SK-N-SH (cell line): ENCODE measurements at regions not wholly inside any gene's neighbourhood (a gene's known extent, or its start where the extent isn't known, plus 50 kb on each side); places are given as distances from the start of the nearest gene placed in this dataset.

Experiments used
- CTCF ChIA-PET: fragments of 300-600, 350-600 bp; formaldehyde crosslinking; extraction: SDS; loops from one replicate; lab custom pipeline; 2021; lab: Yijun Ruan, JAX
- POLR2A ChIA-PET: fragments of 350-600 bp; sonication (Branson Sonifier 250); formaldehyde crosslinking; extraction: SDS; loops from one replicate; lab custom pipeline; 2020; ENCODE audit warnings: antibody characterized with exemption, inconsistent platforms; lab: Yijun Ruan, JAX
- DNase-seq: peaks from one replicate; pipeline ENCODE4 v3.0.0; 2012
- H2AFZ ChIP-seq: fragments of 200-600 bp; sonication (generic); 2 replicates; pipeline ENCODE4 v1.8.1; 2016; ENCODE audit warnings: antibody characterized with exemption, mild to moderate bottlenecking, low read depth
- H3F3A ChIP-seq: fragments of 200-600 bp; sonication (generic); replicated peaks from 2 replicates; pipeline ENCODE3; 2016; ENCODE audit warnings: antibody characterized with exemption, mild to moderate bottlenecking; ENCODE audit not compliant: insufficient read depth
- H3K27ac ChIP-seq, 2 experiments: fragments of 200-500 bp in 1 of 2; fragments of 200-600 bp in 1 of 2; sonication (Bioruptor generic) in 1 of 2; sonication (generic), shearing (Covaris generic) in 1 of 2; 2 replicates each; pipeline versions ENCODE4 v1.5.1 to v1.6.1; 2014 to 2016; ENCODE audit warnings: low read depth in 2 of 2, inconsistent platforms in 1 of 2, low read length in 1 of 2, mild to moderate bottlenecking in 1 of 2, mixed read lengths in 1 of 2
- H3K27me3 ChIP-seq: fragments of 200-600 bp; sonication (generic), shearing (Covaris generic); 2 replicates; pipeline ENCODE4 v1.6.1; 2016; ENCODE audit warnings: mixed run types; ENCODE audit not compliant: insufficient read depth
- H3K36me3 ChIP-seq, 2 experiments: fragments of 200-500 bp in 1 of 2; fragments of 200-600 bp in 1 of 2; sonication (Bioruptor generic) in 1 of 2; sonication (generic) in 1 of 2; replicated peaks in 1 of 2; 2 replicates each; pipeline versions ENCODE3 to v1.5.1; 2014 to 2016; ENCODE audit warnings: low read length in 1 of 2, mild to moderate bottlenecking in 1 of 2; ENCODE audit not compliant: insufficient read depth in 2 of 2, control insufficient read depth in 1 of 2
- H3K4me1 ChIP-seq, 2 experiments: fragments of 200-500 bp in 1 of 2; fragments of 200-600 bp in 1 of 2; sonication (Bioruptor generic) in 1 of 2; sonication (generic), shearing (Covaris generic) in 1 of 2; 2 replicates each; pipeline versions ENCODE4 v1.5.1 to v1.6.1; 2014 to 2016; ENCODE audit warnings: low read depth in 1 of 2, low read length in 1 of 2, mixed run types in 1 of 2; ENCODE audit not compliant: insufficient read depth in 2 of 2, control insufficient read depth in 1 of 2
- H3K4me2 ChIP-seq: fragments of 200-600 bp; sonication (generic), shearing (Covaris generic); 2 replicates; pipeline ENCODE4 v1.6.1; 2017; ENCODE audit warnings: mixed run types
- H3K4me3 ChIP-seq, 2 experiments: fragments of 200-500 bp in 1 of 2; fragments of 200-600 bp in 1 of 2; sonication (Bioruptor generic) in 1 of 2; sonication (generic), shearing (Covaris generic) in 1 of 2; 2 replicates each; pipeline versions ENCODE4 v1.5.1 to v1.8.1; 2014 to 2016; ENCODE audit warnings: low read depth in 2 of 2, inconsistent platforms in 1 of 2, low read length in 1 of 2, mild to moderate bottlenecking in 1 of 2, mixed read lengths in 1 of 2, moderate library complexity in 1 of 2
- H3K79me2 ChIP-seq: fragments of 200-600 bp; sonication (generic); 2 replicates; pipeline ENCODE4 v1.8.1; 2017; ENCODE audit warnings: mild to moderate bottlenecking; ENCODE audit not compliant: insufficient read depth
- H3K9ac ChIP-seq: fragments of 200-600 bp; sonication (generic); 2 replicates; pipeline ENCODE4 v1.6.1; 2017; ENCODE audit warnings: mixed run types
- H3K9me2 ChIP-seq: fragments of 200-600 bp; sonication (generic); 2 replicates; pipeline ENCODE4 v1.6.1; 2017; ENCODE audit warnings: mixed run types
- H3K9me3 ChIP-seq: fragments of 200-600 bp; sonication (generic); 2 replicates; pipeline ENCODE4 v1.6.1; 2017; ENCODE audit warnings: mixed run types, mild to moderate bottlenecking, moderate library complexity
- H4K20me1 ChIP-seq: fragments of 200-600 bp; sonication (generic); 2 replicates; pipeline ENCODE4 v1.6.1; 2017; ENCODE audit warnings: mild to moderate bottlenecking, mixed run types; ENCODE audit not compliant: insufficient read depth
- CHD2 ChIP-seq: fragments of 150-350 bp; IDR thresholded peaks from 2 replicates; pipeline ENCODE4 v1.6.1; 2018; ENCODE audit warnings: low read length; ENCODE audit not compliant: partially characterized antibody
- EP300 ChIP-seq, 2 experiments: IDR thresholded peaks; 2 replicates each; pipeline versions ENCODE4 v1.4.0 to v1.6.1; 2012; ENCODE audit warnings: borderline replicate concordance in 1 of 2, low read depth in 1 of 2, low read length in 1 of 2
- FOXJ3 ChIP-seq: sonication (generic); formaldehyde crosslinking; IDR thresholded peaks from 2 replicates; pipeline ENCODE4 v1.5.1; 2020; ENCODE audit warnings: mild to moderate bottlenecking, missing genetic modification reagents
- GABPA ChIP-seq: IDR thresholded peaks from 2 replicates; pipeline ENCODE4 v1.4.0; 2012; ENCODE audit warnings: low read depth, mild to moderate bottlenecking
- MEF2A ChIP-seq: IDR thresholded peaks from 2 replicates; pipeline ENCODE4 v1.4.0; 2012; ENCODE audit warnings: low read depth, borderline replicate concordance
- MXI1 ChIP-seq: IDR thresholded peaks from 2 replicates; pipeline ENCODE4 v1.6.1; 2012; ENCODE audit warnings: mild to moderate bottlenecking, low read depth, low read length, improper control_type of control experiment
- NRF1 ChIP-seq: IDR thresholded peaks from 2 replicates; pipeline ENCODE4 v1.6.1; 2012; ENCODE audit warnings: low read depth, mild to moderate bottlenecking, low read length
- POLR2AphosphoS5 ChIP-seq: IDR thresholded peaks from 2 replicates; pipeline ENCODE4 v1.6.1; 2012; ENCODE audit warnings: low read depth, low read length
- RCOR1 ChIP-seq: fragments of 150-350 bp; IDR thresholded peaks from 2 replicates; pipeline ENCODE4 v1.6.1; 2017; ENCODE audit warnings: antibody characterized with exemption, low read length
- RFX5 ChIP-seq: IDR thresholded peaks from 2 replicates; pipeline ENCODE4 v1.6.1; 2012; ENCODE audit warnings: mild to moderate bottlenecking, improper control_type of control experiment, low read length
- TCF12 ChIP-seq: IDR thresholded peaks from 2 replicates; pipeline ENCODE4 v1.4.0; 2012
- TEAD4 ChIP-seq: IDR thresholded peaks from 2 replicates; pipeline ENCODE4 v1.4.0; 2012; ENCODE audit warnings: mild to moderate bottlenecking, borderline replicate concordance; ENCODE audit not compliant: insufficient read depth
- WGBS: methylation state at CpG from one replicate; pipeline ENCODE4 v1.1.6; 2017; ENCODE audit warnings: low lambda C conversion rate; 5-methylcytosine and 5-hydroxymethylcytosine counted together
- TF ChIP-seq, protein P1 (sequence below): fragments of 150-350 bp; IDR thresholded peaks from 2 replicates; pipeline ENCODE4 v1.6.1; 2017; ENCODE audit warnings: antibody characterized with exemption, low read length, low read depth, borderline replicate concordance
- TF ChIP-seq, protein P2 (sequence below): IDR thresholded peaks from 2 replicates; pipeline ENCODE4 v1.4.0; 2012; ENCODE audit warnings: low read depth, borderline replicate concordance

DNA sequence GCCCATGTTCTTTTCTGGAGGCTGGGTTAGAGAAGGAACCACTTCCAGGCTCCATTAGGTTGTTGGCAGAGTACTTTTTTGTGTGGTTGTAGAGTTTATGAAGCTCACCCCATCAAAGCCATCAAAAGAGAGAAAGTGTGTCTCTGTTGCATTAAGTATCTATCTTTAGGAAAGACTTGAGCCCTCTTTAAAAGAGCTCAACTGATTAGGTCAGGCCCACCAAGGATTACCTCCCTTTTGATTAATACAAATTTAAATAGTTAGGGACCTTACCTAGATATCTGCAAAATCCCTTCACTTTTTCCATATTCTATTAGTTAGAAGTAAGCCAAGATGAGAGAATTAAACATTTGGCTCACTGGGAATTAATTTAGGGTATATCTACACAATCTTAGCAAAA is 460.4 kb downstream of the PPARGC1A start:
- Histone ChIP-seq H3K4me3 (no peak overlapping the region), H3K36me3 (no peaks in the 10 kb centered on the region), H2AFZ (no peak overlapping the region), H3K9me2 (no peaks in the 10 kb centered on the region), H3K9me3 (no peaks in the 10 kb centered on the region), H3K27me3 (no peaks in the 10 kb centered on the region), H3K79me2 (no peaks in the 10 kb centered on the region), H3K4me1 (no peaks in the 10 kb centered on the region), H3K27ac (no peak overlapping the region), H3K4me2 (no peak overlapping the region), H3F3A (no peaks in the 10 kb centered on the region), H3K9ac (no peak overlapping the region), H4K20me1 (no peaks in the 10 kb centered on the region)
- ChIA-PET CTCF (no interaction called here), POLR2A (no interaction called here)
- no peak for DNase-seq
- TF ChIP-seq RFX5 (no peak), POLR2AphosphoS5 (no peak)

DNA sequence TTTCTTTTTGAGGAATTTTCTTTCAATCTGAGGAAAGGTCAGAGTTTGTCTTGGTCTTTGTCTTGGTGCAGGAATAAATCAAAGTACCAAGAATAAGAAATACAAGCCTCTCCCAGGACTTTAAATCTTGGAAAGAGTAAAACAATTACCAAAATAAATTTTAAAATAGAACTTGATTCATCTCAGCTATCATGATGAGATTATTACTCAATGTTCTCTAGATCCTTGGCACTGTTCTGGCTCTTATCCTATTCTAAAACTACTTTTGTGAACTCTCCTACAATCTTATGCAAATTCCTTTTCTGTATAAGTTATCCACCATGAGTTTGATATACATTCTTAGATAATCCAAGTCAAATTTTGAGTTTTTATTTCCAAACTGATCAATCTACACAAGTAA is 464.3 kb downstream of the PPARGC1A start:
- Histone ChIP-seq H3K27ac (no peak overlapping the region), H3K9ac (no peak overlapping the region), H3K27me3 (no peaks in the 10 kb centered on the region), H3K9me3 (no peaks in the 10 kb centered on the region), H3K79me2 (no peaks in the 10 kb centered on the region), H3K36me3 (no peaks in the 10 kb centered on the region), H4K20me1 (no peaks in the 10 kb centered on the region), H3F3A (no peaks in the 10 kb centered on the region), H3K4me3 (no peak overlapping the region), H2AFZ (no peak overlapping the region), H3K4me2 (no peak overlapping the region), H3K9me2 (no peaks in the 10 kb centered on the region), H3K4me1 (no peaks in the 10 kb centered on the region)
- ChIA-PET POLR2A (no interaction called here), CTCF (no interaction called here)
- TF ChIP-seq CHD2 (no peak), EP300 (IDR thresholded peaks at IDR 0.05; ENCODE audit: borderline replicate concordance in 1 of 2, low read depth in 1 of 2, low read length in 1 of 2) (no peak), NRF1 (no peak), FOXJ3 (CRISPR knock-in tag) (no peak), TCF12 (no peak)
- DNase-seq = no peak

DNA sequence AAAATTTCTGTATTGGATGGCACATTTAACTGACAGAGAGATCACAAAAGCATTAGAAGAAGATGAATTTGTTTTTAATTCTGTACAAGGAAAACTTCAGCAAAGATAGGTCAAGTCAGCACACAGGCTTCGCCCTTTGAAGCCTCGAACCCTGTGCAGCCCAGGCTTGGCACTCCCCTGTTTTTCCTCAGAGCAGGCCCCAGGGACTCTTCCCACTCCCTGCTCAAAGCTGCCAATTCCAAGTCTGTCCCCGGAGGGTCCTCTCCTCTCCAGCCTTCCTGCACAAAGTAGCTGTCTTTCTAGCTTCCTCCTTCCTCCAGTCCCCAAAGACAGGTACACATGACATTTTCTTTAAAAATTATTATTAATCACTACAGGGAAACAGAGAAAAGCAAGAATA is 466.3 kb downstream of the PPARGC1A start:
- POLR2A ChIA-PET = no interaction called here
- H3K79me2 ChIP-seq = no peaks in the 10 kb centered on the region

More for the DNA sequence above, 466.3 kb downstream of the PPARGC1A start:
- Histone ChIP-seq H4K20me1 (no peaks in the 10 kb centered on the region), H3K4me3 (no peak overlapping the region), H3K9me2 (no peaks in the 10 kb centered on the region), H3K9me3 (no peaks in the 10 kb centered on the region), H3K27me3 (no peaks in the 10 kb centered on the region), H3K27ac (no peak overlapping the region), H3K36me3 (no peaks in the 10 kb centered on the region), H2AFZ (no peak overlapping the region), H3K9ac (no peak overlapping the region), H3K4me2 (no peak overlapping the region), H3K4me1 (no peaks in the 10 kb centered on the region), H3F3A (no peaks in the 10 kb centered on the region)
- 0% methylated on average over 3 of the region's 3 CpGs for WGBS
- TF ChIP-seq, protein P1, sequence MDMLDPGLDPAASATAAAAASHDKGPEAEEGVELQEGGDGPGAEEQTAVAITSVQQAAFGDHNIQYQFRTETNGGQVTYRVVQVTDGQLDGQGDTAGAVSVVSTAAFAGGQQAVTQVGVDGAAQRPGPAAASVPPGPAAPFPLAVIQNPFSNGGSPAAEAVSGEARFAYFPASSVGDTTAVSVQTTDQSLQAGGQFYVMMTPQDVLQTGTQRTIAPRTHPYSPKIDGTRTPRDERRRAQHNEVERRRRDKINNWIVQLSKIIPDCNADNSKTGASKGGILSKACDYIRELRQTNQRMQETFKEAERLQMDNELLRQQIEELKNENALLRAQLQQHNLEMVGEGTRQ = no peak
- TF ChIP-seq RCOR1 = no peak
- TF ChIP-seq TEAD4 = no peak
- TF ChIP-seq, protein P2, sequence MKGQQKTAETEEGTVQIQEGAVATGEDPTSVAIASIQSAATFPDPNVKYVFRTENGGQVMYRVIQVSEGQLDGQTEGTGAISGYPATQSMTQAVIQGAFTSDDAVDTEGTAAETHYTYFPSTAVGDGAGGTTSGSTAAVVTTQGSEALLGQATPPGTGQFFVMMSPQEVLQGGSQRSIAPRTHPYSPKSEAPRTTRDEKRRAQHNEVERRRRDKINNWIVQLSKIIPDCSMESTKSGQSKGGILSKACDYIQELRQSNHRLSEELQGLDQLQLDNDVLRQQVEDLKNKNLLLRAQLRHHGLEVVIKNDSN = no peak
- TF ChIP-seq GABPA = no peak
- no peak for TF ChIP-seq MXI1
- TF ChIP-seq MEF2A = no peak
- DNase-seq = no peak
- CTCF ChIA-PET = no interaction called here
